A549 (cell line): ENCODE measurements at regions not wholly inside any gene's neighbourhood (a gene's known extent, or its start where the extent isn't known, plus 50 kb on each side); places are given as distances from the start of the nearest gene placed in this dataset.

Experiments used
- CEBPB ChIP-seq, 2 experiments: fragments of >200 bp in 1 of 2; sonication (Bioruptor Twin) in 1 of 2; formaldehyde crosslinking in 1 of 2; IDR thresholded peaks; 2 replicates each; pipeline ENCODE4 v1.6.1; 2012 to 2016
- FOSL2 ChIP-seq, 2 experiments: fragments of 450-650 bp in 1 of 2; fragments of >200 bp in 1 of 2; sonication (Bioruptor Twin) in 1 of 2; formaldehyde crosslinking; IDR thresholded peaks; 2 replicates each; pipeline versions ENCODE4 v1.5.0 to v1.6.1; 2016 to 2020; ENCODE audit warnings: mild to moderate bottlenecking in 1 of 2, moderate library complexity in 1 of 2
- JUN ChIP-seq, 2 experiments: fragments of >200 bp; sonication (Bioruptor Twin); formaldehyde crosslinking; IDR thresholded peaks; 2 replicates in 1 of 2; 3 replicates in 1 of 2; pipeline ENCODE4 v1.6.1; 2016 to 2017
- MAZ ChIP-seq: fragments of 150-350 bp; IDR thresholded peaks from 2 replicates; pipeline ENCODE4 v1.6.1; 2014; ENCODE audit warnings: antibody characterized with exemption, low read depth, low read length, borderline replicate concordance
- POLR2A ChIP-seq: IDR thresholded peaks from 2 replicates; pipeline ENCODE4 v1.6.1; 2012; ENCODE audit warnings: mild to moderate bottlenecking, low read length
- RCOR1 ChIP-seq: fragments of 150-350 bp; IDR thresholded peaks from 2 replicates; pipeline ENCODE4 v1.6.1; 2014; ENCODE audit warnings: antibody characterized with exemption, low read length, low read depth
- RFX5 ChIP-seq: fragments of 450-650 bp; IDR thresholded peaks from 2 replicates; pipeline ENCODE4 v1.7.1; 2014; ENCODE audit warnings: antibody characterized with exemption, mild to moderate bottlenecking, moderate library complexity
- SMC3 ChIP-seq: fragments of >200 bp; sonication (Bioruptor Twin); formaldehyde crosslinking; IDR thresholded peaks from 3 replicates; pipeline ENCODE4 v1.6.1; 2018; ENCODE audit warnings: inconsistent platforms
- TP53 ChIP-seq: fragments of 250-450 bp; sonication (Bioruptor Pico); IDR thresholded peaks from 2 replicates; pipeline ENCODE4 v1.5.0; 2021; ENCODE audit warnings: mild to moderate bottlenecking, moderate library complexity
- TF ChIP-seq, protein P1 (sequence below): fragments of >200 bp; sonication (Bioruptor Twin); formaldehyde crosslinking; IDR thresholded peaks from 3 replicates; pipeline ENCODE4 v1.5.1; 2016
- TF ChIP-seq, protein P2 (sequence below): fragments of 150-350 bp; IDR thresholded peaks from 2 replicates; pipeline ENCODE4 v1.6.1; 2014; ENCODE audit warnings: low read depth, mild to moderate bottlenecking, low read length

DNA sequence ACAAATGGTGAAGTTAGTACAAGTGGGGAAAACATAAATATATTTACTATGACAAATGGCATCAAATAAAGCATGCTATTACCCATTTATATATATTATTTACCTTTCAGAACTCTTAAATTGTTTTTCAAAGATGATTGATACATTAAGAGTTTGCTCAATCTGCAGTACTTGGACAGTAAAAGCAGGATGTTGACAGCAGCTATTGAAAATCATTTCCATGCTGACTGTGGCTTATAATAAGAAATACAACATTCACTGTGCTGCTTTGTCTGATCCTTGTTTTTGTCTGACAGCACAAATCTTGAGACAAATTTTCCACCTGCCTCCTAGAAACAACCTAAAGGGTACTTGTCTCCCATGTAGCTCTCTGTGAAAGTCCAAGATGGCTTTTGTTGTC is 134.1 kb upstream of the FAT1 start:
- TF ChIP-seq, protein P1, sequence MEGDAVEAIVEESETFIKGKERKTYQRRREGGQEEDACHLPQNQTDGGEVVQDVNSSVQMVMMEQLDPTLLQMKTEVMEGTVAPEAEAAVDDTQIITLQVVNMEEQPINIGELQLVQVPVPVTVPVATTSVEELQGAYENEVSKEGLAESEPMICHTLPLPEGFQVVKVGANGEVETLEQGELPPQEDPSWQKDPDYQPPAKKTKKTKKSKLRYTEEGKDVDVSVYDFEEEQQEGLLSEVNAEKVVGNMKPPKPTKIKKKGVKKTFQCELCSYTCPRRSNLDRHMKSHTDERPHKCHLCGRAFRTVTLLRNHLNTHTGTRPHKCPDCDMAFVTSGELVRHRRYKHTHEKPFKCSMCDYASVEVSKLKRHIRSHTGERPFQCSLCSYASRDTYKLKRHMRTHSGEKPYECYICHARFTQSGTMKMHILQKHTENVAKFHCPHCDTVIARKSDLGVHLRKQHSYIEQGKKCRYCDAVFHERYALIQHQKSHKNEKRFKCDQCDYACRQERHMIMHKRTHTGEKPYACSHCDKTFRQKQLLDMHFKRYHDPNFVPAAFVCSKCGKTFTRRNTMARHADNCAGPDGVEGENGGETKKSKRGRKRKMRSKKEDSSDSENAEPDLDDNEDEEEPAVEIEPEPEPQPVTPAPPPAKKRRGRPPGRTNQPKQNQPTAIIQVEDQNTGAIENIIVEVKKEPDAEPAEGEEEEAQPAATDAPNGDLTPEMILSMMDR, result no peak
- TF ChIP-seq JUN (IDR thresholded peaks at IDR 0.05) (no peak), TP53 (CRISPR knock-in tag) (no peak), POLR2A (no peak), RCOR1 (no peak), SMC3 (no peak), CEBPB (IDR thresholded peaks at IDR 0.05) (no peak), MAZ (no peak), RFX5 (no peak), FOSL2 (IDR thresholded peaks at IDR 0.05) (no peak), FOSL2 (CRISPR knock-in tag; IDR thresholded peaks at IDR 0.05) (no peak)
- TF ChIP-seq, protein P2, sequence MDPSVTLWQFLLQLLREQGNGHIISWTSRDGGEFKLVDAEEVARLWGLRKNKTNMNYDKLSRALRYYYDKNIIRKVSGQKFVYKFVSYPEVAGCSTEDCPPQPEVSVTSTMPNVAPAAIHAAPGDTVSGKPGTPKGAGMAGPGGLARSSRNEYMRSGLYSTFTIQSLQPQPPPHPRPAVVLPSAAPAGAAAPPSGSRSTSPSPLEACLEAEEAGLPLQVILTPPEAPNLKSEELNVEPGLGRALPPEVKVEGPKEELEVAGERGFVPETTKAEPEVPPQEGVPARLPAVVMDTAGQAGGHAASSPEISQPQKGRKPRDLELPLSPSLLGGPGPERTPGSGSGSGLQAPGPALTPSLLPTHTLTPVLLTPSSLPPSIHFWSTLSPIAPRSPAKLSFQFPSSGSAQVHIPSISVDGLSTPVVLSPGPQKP, result no peak
